Breast epithelium (tissue), 4 donors: ENCODE measurements at regions not wholly inside any gene's neighbourhood (a gene's known extent, or its start where the extent isn't known, plus 50 kb on each side); places are given as distances from the start of the nearest gene placed in this dataset.

ENCODE experiments used
- DNase-seq, 2 donors: peaks; one replicate each; pipeline ENCODE4 v3.0.0-alpha.2; 2019; ENCODE audit warnings: low spot score in 2 of 2
- H3K27ac ChIP-seq, 2 donors: fragments of 200-600 bp; sonication (generic) in 1 of 2; one replicate each; pipeline ENCODE4 v1.5.1; 2016 to 2019; ENCODE audit warnings: mild to moderate bottlenecking in 1 of 2
- H3K27me3 ChIP-seq, 2 donors: fragments of 200-600 bp; sonication (generic) in 1 of 2; one replicate each; pipeline versions ENCODE4 v1.5.1 to v1.6.0; 2017 to 2019; ENCODE audit warnings: control low read depth in 1 of 2, mild to moderate bottlenecking in 1 of 2
- H3K36me3 ChIP-seq: fragments of 200-600 bp; one replicate; pipeline ENCODE4 v1.5.1; 2019
- H3K4me1 ChIP-seq, 2 donors: fragments of 200-600 bp; sonication (generic); one replicate each; pipeline ENCODE4 v1.5.1; 2016 to 2019; ENCODE audit warnings: control low read depth in 1 of 2
- H3K4me3 ChIP-seq, 3 donors: fragments of 200-600 bp; sonication (generic); 1 replicate in 2 of 3; 2 replicates in 1 of 3; pipeline ENCODE4 v1.5.1; 2016 to 2019; ENCODE audit warnings: mild to moderate bottlenecking in 3 of 3, moderate library complexity in 2 of 3
- H3K9me3 ChIP-seq, 2 donors: fragments of 200-600 bp; sonication (generic) in 1 of 2; one replicate each; pipeline ENCODE4 v1.5.1; 2016 to 2019; ENCODE audit warnings: control low read depth in 1 of 2
- POLR2A ChIP-seq: fragments of 450-650 bp; IDR thresholded peaks from one replicate; pipeline ENCODE4 v1.6.1; 2016; ENCODE audit warnings: antibody characterized with exemption, mild to moderate bottlenecking, moderate library complexity
- POLR2AphosphoS5 ChIP-seq, 3 donors: sonication (generic); formaldehyde crosslinking; IDR thresholded peaks; one replicate each; pipeline ENCODE4 v1.6.1; 2017; ENCODE audit warnings: antibody characterized with exemption in 3 of 3
- intact Hi-C: fragments of 100-400 bp; cut with DNase I; formaldehyde crosslinking; loops from one replicate; pipeline ENCODE4 v1.15.1; 2023; ENCODE audit warnings: low total_unique reads
- TF ChIP-seq, protein P1 (sequence below), 3 donors: fragments of 450-650 bp; IDR thresholded peaks; one replicate each; pipeline ENCODE4 v1.5.1; 2016 to 2017; ENCODE audit warnings: antibody characterized with exemption in 3 of 3, mild to moderate bottlenecking in 3 of 3, moderate library complexity in 3 of 3

- DNase-seq = no peak
Observed at GRCh38 chr2:41947701-41948396, 100.0 kb upstream of the PKDCC start.

DNA sequence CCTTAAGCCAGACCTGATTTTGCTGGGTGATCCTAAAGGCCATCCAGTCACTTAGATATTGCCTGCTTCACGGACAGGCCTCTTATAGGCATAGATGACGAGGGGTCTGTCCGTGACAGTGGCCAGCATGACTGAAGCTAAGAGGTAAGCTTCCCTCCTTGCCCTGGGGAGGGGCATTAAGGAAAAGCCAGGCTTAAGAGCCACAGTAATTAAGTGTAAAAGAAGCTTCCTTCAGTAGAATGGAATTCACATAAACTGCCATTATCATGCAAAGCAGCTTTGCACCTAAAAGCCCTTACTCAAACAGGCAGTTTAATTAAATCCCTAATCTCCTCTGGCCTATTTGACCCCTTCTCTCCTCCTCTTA, 99.4 kb upstream of the PKDCC start:
- H3K27me3 ChIP-seq = no peaks in the 10 kb centered on the region
- no peaks in the 10 kb centered on the region for H3K9me3 ChIP-seq
- TF ChIP-seq POLR2A (no peak), POLR2AphosphoS5 (IDR thresholded peaks at IDR 0.05) (no peak)
- TF ChIP-seq, protein P1, sequence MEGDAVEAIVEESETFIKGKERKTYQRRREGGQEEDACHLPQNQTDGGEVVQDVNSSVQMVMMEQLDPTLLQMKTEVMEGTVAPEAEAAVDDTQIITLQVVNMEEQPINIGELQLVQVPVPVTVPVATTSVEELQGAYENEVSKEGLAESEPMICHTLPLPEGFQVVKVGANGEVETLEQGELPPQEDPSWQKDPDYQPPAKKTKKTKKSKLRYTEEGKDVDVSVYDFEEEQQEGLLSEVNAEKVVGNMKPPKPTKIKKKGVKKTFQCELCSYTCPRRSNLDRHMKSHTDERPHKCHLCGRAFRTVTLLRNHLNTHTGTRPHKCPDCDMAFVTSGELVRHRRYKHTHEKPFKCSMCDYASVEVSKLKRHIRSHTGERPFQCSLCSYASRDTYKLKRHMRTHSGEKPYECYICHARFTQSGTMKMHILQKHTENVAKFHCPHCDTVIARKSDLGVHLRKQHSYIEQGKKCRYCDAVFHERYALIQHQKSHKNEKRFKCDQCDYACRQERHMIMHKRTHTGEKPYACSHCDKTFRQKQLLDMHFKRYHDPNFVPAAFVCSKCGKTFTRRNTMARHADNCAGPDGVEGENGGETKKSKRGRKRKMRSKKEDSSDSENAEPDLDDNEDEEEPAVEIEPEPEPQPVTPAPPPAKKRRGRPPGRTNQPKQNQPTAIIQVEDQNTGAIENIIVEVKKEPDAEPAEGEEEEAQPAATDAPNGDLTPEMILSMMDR (IDR thresholded peaks at IDR 0.05) = no peak
- intact Hi-C loops = no loop called here
- H3K4me3 ChIP-seq = no peak overlapping the region
- H3K27ac ChIP-seq = no peak overlapping the region
- no peaks in the 10 kb centered on the region for H3K36me3 ChIP-seq
- H3K4me1 ChIP-seq = no peaks in the 10 kb centered on the region
- no peak for DNase-seq

More at GRCh38 chr2:41947701-41948396, 100.0 kb upstream of the PKDCC start:
- no peak for TF ChIP-seq POLR2AphosphoS5 (IDR thresholded peaks at IDR 0.05)
- H3K9me3 ChIP-seq = no peaks in the 10 kb centered on the region
- H3K27ac ChIP-seq = no peak overlapping the region
- no peak overlapping the region for H3K4me3 ChIP-seq
- H3K36me3 ChIP-seq = no peaks in the 10 kb centered on the region
- H3K4me1 ChIP-seq = no peaks in the 10 kb centered on the region
- H3K27me3 ChIP-seq = no peaks in the 10 kb centered on the region
- intact Hi-C loops = no loop called here

DNA sequence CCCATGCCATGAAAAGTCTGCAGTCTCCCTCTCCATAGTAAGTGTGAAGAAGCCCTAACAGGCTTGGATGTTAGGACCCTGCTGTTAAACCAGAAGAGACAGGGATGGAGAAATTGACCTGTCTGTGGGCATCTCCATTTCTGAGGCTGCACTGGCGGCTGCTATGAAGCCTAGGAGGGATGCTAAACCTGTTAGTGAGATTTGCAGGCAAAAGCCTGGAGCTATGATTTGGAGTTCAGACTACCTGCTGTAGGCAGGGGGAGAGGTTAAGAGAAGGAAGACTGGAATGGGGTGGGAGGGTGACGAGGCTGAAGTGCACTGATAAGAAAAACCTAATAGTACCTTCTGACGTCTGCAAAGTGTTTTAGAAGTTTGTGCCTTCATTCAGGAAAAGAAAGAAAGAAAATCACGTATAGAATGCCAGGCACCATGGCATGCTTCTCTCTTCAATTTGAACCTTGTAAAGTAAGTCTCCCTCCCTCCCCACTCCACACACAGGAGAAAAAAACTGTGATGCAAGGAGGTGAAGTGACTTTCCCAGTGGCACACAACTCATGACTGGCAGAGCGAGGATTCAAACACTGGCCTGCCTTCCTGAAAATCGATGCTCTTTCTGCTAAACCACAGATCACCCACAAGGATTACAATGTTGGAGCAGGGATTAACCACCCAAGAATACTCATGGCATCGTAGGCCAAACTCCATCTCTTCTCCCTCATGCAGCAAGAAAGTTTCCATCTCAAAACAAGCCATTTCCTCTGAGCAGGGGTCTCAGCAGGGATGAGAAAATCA, 98.5 kb upstream of the PKDCC start:
- H3K27me3 ChIP-seq = no peaks in the 10 kb centered on the region
- H3K9me3 ChIP-seq = no peaks in the 10 kb centered on the region
- TF ChIP-seq, protein P1 (IDR thresholded peaks at IDR 0.05) = no peak
- TF ChIP-seq POLR2A (no peak), POLR2AphosphoS5 (IDR thresholded peaks at IDR 0.05) (no peak)
- intact Hi-C loops = no loop called here
- no peaks in the 10 kb centered on the region for H3K4me1 ChIP-seq
- H3K27ac ChIP-seq = no peak overlapping the region
- no peak for DNase-seq
- H3K4me3 ChIP-seq = no peak overlapping the region
- H3K36me3 ChIP-seq = no peaks in the 10 kb centered on the region

DNA sequence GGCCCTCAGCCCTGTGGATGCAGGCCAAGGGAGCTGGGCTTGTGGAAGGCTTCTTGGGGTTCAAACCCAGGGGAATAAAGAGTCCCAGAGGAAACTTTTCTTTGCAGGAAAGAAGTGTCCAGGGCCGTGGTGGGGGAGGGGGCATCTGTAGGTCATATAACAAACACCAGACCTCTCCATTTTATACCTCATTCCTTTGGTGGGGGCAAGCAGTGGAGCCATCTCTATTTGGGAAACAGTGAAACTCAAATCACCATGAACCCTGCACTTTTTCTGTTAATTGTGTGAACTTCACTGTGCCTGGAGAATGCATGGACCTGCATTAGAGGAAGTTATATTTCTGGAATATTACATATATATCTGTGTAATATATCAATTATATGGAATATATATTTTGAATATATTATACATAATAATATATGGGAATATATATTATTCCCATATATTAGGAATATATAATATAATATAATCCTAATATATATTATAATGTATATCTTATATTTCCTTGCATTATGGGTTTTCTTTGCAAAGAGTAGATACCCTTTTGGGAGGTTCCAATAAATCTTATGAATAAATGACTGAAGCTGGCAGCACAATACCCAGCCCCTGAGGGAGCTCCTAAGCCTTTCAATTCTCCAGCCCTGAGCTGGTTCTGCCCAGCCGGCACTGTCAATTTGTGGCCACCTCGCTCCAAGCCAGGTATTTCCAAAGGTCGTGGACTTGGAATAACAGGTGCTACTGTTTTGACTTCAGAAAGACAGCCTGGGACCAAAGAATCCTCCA, 97.7 kb upstream of the PKDCC start:
- Histone ChIP-seq H3K27ac (no peak overlapping the region), H3K9me3 (no peaks in the 10 kb centered on the region), H3K27me3 (no peaks in the 10 kb centered on the region), H3K36me3 (no peaks in the 10 kb centered on the region), H3K4me3 (no peak overlapping the region), H3K4me1 (no peaks in the 10 kb centered on the region)
- DNase-seq = no peak
- intact Hi-C loops = no loop called here
- TF ChIP-seq, protein P1 (IDR thresholded peaks at IDR 0.05) = no peak
- no peak for TF ChIP-seq POLR2A
- no peak for TF ChIP-seq POLR2AphosphoS5 (IDR thresholded peaks at IDR 0.05)

DNA sequence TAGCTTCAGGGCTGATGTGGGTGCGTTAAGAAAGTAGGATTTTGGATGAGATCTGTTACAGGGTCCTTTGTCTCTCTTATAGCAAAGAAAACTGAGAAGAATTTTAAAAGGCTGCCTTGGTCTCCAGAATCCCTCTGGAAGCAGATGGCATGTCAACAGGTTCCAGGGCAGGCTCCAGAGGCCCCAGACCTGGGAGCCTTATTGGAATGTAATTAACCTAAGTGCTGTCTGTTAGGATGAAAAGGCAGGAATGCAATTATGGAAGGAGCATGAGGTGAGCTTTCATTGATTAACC, 97.2 kb upstream of the PKDCC start:
- Histone ChIP-seq H3K4me3 (no peak overlapping the region), H3K27ac (no peak overlapping the region), H3K27me3 (no peaks in the 10 kb centered on the region), H3K9me3 (no peaks in the 10 kb centered on the region), H3K36me3 (no peaks in the 10 kb centered on the region), H3K4me1 (no peaks in the 10 kb centered on the region)
- TF ChIP-seq POLR2A = no peak
- no peak for TF ChIP-seq POLR2AphosphoS5 (IDR thresholded peaks at IDR 0.05)
- DNase-seq = no peak
- intact Hi-C loops = no loop called here
